CD1c-positive myeloid dendritic cell (primary cell): ENCODE measurements at regions not wholly inside any gene's neighbourhood (a gene's known extent, or its start where the extent isn't known, plus 50 kb on each side); places are given as distances from the start of the nearest gene placed in this dataset.
"Not testable (repeated sequence)": the region's sequence is repeated elsewhere in the genome, so short reads cannot be mapped to it uniquely, and the experiment has no call there.

Source experiments
- DNase-seq: peaks from one replicate; pipeline ENCODE4 v3.0.0-alpha.2; 2016; ENCODE audit errors: extremely low spot score

DNA sequence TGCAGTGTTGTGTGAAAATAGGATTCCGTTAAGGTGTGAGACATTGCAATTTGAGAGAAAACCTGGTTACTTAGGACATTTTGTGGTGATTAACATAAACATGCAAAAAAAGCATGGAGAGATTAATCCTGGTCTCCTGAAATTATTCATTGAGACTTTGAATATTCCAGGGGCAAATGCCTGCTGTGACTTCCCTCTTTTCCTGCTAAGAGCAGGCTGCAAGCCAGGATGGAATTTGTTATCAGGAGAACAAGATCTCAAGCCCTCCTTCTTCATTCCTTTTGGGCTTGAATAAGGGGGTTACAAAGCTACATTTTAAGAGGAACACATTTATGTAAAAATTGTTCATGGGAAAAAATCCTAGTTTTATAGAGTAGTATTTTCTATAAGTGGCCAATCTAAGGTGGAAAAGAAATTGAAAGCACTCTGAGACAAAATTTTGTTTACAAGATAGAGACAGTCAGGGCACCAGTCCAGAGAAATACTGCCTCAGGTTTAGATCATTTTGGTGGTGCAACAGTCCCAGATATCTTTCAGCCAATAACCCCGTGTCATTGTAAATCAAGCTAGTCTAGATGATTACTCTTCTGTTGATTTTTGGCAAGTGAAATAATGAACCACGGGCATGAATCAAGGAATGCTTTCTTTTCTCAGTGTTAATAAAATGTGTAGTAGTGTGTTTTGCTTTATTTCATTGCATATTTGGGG, 1528.3 kb upstream of the AGA start:
- DNase-seq, result no peak

DNA sequence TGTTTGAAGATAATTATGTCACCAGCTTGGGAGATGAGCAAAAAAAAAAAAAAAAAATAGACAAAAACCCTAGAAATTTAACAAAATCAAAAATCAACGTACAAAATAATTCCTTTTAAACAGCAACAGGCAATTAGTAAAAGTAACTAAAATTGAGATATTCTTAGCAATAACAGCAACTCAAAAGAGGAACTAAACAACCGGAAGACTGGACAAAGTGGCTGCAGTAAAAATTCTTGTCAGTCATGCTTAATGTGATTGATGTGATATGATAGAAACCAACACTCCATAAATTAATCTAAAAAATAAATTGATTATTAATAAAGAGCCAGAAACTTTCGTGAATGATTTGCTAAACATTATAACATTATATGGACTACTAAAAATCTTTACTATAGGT, 1534.6 kb upstream of the AGA start:
- DNase-seq, result no peak

DNA sequence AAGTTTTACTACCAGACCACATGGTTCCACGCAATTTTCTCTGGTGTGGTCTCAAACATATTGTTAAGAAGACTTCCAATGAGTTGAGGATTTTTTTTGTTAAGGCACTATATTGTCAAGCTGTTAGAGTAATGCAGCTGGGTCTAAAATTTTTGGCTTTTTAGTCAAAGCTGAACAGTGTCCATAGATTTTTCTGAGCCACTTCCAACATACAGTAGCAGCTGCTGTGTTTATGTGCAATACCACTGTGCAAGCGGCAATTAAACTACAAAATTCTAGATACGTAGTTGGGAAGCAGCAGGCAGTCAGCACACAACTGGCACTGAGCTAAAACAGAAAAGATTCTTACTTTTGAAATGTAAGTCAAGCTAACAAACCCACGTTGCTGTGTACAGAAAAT, 1551.1 kb upstream of the AGA start:
- DNase-seq, result no peak

DNA sequence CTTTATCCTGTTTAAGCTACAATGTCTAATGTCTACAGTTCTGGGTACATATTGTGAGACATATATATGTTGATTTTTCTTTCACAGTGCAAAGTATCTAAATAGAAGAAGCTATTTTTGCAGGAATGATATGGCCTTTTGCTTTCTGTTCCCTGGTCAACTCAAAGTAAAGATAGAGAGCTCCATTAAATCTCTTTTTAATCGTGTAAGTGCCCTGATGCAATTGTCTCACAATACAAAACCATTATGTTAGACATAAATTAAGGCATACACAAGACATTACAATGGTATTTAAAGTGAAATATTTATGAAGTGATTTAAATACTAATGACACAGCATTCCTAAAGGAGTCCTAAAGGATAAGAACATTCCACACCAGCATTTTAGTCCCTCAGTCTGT, 1559.7 kb upstream of the AGA start:
- DNase-seq, result no peak

DNA sequence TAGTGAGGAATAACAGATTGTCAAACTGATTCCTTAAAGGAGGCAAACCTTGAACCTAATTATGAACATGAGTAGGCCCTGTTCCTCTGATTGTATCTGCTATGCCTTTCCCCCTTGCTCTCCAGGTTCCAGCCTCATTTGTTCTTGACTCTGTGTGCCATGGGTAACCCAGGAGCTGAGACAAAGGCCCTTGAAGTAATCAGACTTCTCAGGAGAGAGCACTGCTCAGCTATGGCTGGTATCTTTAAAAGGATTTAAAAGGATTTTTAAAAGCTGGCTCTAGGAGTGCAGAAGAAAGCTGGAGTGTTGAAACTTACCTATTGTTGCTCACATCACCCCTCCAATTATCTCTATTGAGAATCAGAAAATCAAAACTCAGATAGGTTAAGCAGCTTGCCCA, 1565.5 kb upstream of the AGA start:
- DNase-seq, result no peak

DNA sequence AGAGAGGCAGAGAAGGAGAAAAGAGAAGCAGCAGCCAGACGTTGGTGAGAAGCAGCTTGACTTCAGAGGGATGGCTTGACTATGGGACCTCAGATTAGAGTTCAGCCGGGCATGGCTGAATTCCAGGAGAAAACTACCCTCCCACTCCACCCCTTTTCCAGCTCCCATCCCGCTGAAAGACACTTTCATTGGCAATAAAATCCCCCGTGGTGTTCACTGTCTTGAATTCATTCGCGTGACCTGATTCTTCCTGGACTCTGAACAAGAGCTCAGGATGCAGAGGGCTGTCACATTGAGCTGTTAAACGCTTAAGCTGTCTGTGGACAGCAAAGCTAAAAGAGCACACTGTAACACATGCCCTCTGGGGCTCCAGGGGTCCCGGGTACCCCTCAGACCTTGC, 1575.3 kb upstream of the AGA start:
- no peak for DNase-seq

DNA sequence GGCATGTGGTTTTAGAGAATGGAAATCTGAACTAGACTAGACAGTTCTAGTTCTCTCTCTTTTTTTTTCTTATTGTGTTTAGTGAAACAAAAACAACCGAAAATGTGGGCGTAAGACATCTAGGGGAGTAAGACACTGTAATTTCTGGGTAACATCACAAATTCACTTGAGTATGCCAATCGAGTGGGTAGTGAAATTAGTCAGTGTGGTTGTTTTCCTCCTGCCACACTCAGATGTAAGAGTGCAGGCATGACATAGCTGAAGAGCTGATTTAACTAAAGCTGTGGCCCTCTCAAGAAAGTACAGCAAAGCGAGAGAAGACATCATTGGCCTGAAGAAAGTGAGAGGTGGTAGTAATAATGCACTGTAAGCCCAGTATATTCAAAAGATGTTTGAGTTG, 1585.3 kb upstream of the AGA start:
- no peak for DNase-seq

DNA sequence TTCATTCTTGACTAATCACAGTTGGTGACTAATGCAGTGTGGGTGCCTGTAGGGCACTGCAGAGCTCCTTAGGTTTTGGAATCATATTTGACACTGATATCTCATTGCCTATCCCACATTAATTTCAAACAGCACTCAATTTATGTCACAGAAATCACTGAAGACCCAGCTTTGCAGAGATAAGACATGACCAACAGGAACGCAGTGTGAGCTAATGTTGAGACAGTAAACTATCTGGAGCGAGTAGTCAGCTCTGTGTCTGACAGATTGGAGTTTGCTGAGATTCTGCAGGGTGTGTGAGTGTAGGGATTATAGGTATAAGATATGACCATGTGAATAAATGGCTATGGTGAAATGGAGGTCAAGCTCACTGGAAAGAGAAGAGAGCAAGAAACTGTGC, 1586.1 kb upstream of the AGA start:
- DNase-seq, result no peak

DNA sequence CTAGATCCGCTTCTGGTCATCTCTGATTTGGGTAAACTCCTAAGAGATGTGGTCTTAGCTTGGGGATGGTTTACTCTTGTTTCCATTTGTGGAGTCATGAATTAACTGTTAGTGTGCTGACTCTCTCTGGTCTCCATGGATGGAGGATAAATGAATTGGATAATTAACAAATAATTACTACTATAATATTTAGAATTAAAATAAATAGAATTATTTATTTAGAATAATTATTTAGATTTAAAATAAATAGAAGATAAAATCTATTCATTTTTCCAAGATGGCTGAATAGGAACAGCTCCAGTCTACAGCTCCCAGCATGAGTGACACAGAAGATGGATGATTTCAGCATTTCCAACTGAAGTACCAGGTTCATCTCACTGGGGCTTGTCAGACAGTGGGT, 1587.4 kb upstream of the AGA start:
- DNase-seq, result no peak

DNA sequence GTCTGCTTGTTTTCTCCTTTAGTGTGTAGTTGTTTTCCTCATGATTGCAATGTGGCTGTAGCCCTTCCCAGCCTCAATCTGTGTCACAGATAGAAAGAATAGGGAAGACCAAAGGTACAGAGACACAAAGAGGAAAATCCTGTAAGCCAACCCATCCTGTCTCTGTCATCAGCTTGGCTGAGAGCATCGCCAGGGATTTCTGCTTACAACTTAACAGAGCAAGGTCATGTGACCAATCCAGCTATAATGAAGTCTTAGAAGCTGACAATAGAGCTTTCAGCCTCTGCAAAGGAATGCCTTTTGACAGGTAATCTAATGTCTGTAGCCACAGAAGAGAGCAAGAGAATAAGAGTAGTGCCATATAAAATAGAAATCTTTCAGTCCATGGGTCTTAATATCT, 1598.0 kb upstream of the AGA start:
- no peak for DNase-seq

DNA sequence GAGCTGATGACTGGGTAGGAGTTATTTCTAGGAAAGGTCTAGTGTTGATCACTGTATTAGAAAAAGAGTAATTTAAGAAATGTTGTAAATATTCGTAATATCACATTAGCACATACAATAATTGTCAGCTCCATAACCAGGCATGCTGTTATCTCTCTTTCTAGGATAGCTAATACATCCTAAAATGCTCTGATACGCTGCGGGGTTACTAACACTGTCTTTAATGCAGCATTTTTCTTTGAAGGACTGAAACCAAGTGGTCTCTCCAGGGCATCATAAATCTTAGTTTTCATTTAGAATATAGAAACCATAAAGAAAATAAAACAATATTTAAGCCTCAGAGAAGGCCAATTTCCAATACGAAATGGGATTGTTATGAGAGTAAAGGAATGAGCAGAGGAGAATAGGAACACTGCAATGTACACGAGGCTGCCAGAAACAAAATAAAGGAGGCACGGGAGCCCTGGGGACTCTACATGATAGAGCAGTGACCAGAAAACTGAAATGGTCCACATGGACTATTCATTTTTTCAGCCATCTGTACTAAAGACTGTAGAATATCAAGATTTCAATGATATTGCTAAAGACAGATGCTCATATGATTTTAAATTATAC, 1606.7 kb upstream of the AGA start:
- no peak for DNase-seq

DNA sequence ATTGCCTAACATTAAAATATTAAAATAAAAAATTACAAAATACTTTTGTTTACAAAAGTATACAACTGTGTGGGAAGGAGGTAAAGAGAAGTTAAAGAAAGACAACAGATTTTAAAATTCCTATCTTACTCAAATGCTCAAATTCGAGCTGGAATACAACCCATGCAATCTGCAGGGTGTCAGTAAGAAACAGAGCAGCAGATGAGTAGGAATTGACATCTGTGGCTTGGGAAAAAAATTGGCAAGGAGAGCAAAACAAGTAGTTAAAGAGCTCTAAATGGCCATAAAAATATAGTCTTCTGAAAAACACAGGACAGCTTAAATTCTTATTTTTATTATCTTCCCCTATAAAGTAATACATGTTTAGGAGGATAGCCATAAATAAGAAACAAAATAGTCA, 1609.0 kb upstream of the AGA start:
- no peak for DNase-seq

DNA sequence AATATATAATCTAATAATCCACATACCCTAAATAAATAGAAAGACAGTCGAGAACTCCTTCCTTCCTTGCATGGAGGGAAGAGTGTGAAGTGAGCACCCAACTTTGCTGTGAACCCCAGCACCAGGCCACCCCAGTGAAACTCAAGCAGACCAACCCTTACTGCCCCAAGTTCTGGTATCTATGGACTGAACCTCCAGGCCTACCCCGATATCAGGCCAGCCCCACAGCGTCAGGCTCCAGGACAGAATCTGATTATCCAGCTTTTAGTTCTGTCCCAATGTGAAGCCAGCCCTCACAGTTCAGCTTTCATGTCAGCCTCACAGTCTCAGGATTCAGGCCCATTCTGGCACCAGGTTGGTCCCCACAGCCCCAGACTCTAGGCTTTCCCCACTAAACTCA, 1617.2 kb upstream of the AGA start:
- DNase-seq, result no peak

DNA sequence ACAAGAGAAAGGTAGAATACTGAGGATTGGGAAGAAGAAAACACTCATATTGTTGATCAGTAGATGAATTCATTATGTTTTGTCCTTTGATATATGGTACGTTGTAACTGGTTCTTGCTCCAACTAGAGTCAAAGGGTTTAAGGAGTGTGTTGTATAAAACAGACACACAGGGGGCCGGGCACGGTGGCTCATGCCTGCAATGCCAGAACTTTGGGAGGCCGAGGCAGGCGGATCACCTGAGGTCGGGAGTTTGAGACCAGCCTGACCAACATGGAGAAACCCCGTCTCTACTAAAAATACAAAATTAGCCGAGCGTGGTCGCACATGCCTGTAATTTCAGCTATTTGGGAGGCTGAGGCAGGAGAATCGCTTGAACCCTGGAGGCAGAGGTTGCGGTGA, 1624.0 kb upstream of the AGA start:
- not testable (repeated sequence) for DNase-seq

DNA sequence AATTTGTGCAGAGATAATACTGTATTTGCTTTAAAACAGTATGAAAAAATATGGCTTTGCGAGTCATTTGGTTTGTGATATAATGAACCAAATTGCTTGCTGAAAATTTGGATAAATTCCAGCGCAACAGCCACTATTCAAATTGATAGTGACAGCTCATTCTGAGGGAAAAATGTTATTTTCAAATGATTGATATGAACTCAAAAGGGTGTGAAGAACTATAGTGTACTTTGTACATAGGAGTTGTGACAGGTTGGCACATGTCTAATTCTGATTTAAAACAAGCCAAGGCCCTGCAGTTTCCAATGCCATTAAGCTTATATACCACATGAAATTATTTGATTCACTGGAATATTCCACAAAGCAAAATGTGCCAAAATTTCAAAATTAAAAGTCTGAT, 1628.9 kb upstream of the AGA start:
- no peak for DNase-seq

DNA sequence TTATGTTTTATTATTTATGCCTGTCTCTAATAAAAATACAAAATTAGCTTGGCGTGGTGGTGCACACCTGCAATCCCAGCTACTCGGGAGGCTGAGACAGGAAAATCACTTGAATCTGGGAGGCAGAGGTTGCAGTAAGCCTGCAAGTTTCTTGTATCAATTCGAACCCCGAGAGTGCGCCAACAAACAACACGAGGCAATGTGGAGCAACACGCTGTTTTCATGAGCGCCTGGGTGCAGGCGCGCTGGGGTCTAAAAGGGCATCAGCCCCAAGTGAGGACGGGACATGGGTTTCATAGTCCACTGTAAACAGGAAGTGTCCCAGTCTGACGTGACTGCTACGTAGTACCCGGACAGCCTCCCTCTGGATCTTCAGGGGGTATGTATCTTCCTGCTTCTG, 1634.6 kb upstream of the AGA start:
- no peak for DNase-seq

DNA sequence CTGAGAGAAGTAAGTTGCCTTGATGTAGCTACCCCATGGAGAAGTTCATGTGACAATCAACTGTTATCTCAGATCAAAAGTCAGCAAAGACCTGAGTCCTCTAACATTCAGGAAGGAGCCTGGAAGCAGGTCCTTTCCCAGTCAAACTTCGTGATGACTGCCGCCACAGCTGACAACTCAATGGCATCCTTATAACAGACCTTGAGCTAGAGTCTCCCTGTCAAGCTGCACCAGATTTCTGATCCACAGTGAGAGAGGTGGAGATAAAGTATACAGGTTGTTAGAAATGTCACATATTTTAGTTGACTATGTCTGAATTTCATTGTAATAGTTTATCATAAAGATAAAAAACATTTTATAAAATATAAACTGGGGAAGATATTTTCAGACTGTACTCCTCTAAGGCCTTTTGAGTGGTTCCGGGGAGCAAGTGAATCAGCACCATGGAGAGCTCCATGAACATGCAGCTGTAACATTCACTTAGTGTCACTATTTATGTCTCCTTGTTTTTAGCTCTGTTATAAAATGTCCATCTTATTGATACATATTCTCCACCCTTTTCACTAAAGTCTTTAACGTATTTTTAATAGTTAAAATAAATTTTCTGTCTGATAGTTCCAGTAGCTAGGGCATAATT, 1653.5 kb upstream of the AGA start:
- no peak for DNase-seq

DNA sequence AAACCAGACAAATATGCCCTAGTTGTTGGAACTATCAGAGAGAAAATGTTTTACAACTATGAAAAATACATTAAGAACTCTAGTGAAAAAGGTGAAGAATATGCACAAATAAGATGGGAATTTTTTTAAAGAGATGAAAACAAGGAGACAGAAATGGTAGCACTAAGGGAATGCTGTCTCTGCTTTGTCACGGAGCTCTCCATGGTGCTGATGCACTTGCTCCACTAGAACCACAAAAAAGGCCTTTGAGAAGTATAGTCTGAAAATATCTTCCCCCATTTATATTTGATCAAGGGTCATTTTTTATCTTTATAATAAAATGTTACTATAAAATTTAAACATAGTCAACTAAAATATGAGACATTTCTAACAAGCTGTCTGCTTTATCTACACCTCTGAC, 1655.5 kb upstream of the AGA start:
- no peak for DNase-seq

DNA sequence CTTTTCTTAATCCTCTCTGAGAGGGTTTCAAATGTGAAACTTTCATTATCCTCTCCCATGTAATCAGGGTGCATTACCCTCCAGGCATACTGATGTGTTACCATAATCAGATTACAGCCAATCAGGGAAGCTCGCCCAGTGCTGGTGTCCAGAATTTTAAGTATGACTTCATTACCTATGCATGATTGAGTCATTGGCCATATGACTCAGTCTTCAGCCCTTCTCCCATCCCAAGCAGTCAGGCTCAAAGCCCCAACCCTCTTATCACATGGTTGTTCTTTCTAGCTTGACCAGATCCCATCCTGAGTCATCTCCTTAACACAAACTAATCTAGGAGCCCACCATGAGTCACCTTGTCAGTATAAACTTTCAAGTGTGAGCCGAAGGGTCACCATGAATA, 1668.1 kb upstream of the AGA start:
- no peak for DNase-seq

DNA sequence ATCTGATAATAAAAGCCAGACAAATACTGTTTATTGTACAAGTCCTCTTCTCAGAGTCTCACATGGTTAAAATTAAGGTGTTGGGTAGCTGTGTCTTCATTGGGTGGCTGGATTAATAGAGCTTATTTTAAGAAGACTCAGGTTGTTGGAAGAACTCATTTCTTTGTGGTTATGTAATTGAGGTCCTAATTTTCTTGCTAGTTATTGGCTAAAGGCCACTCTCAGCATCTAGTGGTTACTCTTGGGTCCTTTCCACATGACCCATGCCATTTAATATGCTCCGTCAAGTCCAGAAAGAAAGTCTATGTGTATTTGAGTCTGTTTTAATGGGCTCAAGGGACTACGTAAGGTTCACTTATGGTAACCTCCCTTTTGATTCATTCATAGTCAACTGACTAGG, 1668.6 kb upstream of the AGA start:
- no peak for DNase-seq

DNA sequence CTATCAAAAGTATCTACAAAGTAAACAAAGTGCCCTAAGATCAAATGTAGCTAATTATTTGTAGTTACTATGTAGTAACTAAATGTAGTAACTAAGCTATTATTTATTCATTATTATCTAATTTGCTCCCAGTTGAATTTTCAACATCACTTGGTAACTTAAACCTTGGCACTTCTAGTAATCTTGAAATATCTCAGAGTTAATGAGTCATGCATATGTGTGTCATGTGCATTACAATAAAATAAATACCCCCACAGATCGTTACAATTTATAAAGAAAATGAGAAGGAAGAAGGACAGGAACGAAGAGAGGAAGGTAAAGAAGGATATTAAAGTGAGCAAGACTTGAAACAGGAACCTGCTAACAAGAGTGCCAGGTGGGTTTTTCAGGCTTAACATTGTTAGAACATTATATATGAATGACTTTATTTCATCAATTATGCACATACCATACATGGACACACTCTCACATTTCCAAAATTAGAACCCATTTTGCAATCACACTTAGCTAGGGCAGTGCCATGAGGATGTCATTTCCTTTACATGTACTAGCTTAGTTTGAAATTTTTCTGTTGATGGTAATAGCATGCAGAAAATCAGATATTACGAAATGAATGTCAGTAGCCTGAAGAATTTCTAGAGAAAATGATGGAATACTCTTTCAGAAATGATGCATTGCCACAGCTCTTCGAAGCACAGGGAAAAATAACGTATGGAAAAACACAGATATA, 1670.4 kb upstream of the AGA start:
- no peak for DNase-seq

DNA sequence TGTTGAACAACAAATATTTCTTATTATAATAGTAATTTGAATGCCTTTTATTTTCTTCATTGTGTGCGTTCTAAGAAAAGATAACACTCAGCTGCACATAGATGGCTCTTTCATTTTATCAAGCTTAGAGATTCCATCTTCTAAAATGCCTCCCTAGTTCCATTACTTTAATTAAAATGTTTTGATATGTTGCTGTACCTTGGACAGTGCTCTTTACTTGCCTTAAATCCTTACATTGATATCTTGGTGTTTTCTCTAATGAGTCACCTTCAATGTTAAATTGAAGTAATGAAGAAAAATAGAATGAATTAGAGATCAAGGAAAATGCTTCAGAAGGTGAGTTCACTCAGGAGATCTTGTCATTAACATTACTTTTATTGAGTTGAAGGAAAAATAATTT, 1672.4 kb upstream of the AGA start:
- DNase-seq, result no peak

DNA sequence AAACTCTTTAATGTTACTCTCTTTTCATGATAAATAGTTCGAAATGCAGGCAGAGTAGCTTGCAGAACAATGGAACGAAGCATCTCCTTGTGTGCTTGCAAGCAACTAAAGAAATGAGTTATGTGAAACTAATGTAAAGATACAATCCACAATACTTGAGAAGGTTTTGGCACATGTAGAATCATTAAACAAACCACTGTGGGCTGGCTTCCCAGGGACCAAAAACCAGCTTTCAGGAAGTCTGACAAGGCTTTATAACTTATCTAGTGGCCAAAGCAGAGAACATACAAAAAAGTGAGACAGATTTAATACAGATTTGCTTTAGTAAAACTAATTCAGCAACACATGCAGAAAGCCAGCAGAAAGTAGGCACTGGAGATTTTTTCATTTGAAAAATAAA, 1673.8 kb upstream of the AGA start:
- no peak for DNase-seq
